HG03159 (cell line): ENCODE measurements at regions not wholly inside any gene's neighbourhood (a gene's known extent, or its start where the extent isn't known, plus 50 kb on each side); places are given as distances from the start of the nearest gene placed in this dataset.
A peak's percentile ranks its signal among the peaks of the same experiment; 100 is the strongest.
"Not testable (repeated sequence)": the region's sequence is repeated elsewhere in the genome, so short reads cannot be mapped to it uniquely, and the experiment has no call there.

Experiments used
- ATAC-seq: cut with Tn5 transposase; IDR thresholded peaks from one replicate; pipeline ENCODE4 v1.9.1; 2021; ENCODE audit warnings: mild to moderate bottlenecking, moderate library complexity; ENCODE audit not compliant: unreplicated experiment

DNA sequence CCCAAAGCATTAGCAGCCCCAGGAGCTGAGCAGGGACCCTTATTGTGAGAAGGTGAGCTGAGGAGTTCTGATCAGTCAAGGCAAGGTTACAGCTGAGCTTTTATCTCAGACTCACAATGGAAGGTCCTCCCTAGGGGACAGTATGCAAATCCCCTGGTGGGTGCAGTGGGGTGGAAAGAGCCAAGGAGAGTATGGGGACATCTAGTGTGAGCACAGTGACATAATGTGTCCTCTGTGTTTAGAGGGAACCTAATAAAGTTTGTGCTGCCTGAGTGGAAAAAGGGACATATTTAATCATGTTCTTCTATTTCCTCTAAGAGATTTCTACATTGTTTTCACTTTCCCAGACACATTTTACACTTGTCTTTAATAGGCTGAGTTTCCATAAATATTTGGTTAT, 438.0 kb downstream of the RPIA start:
- not testable (repeated sequence) for ATAC-seq

- ATAC-seq = not testable (repeated sequence)
These were observed 439.3 kb downstream of the RPIA start for GRCh38 chr2:89130665-89131308.

DNA sequence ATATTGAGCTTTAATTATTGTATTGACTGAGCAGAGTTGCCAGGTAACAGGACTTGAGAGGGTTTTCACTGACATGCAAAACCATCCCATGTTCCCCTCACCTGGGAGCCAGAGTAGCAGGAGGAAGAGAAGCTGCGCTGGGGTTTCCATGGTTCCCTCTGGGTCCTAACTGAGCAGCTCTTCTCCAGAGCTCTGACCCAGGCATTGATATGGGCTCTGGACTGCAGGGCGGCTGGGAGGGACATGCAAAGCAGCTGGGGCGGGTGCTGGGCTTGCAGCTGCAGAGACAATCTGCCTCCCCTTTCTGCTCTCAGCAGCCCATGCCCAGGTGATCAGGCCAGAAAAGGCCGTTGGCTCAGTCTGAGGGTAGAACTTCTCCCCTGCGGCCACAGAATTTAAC, 451.5 kb downstream of the RPIA start:
- ATAC-seq = not testable (repeated sequence)

DNA sequence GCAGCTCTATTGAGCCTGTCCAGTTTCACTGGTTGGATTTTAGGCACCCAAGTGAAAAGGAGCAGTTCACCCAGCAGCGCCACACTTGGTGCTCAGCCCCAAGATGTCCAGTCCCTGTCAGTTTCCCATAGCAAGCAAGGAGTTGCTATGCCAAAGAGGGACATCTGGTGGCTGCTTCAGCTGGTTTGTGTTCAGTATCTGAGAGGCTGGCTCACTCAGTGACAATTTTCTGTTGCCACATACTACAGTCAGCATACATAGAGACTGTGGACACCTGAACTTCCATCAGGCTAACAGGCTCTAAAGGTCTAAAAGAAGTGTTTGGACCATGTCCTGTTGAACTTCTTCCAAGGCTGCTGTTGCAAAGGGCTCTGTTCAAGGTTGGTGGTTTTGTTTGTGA, 453.9 kb downstream of the RPIA start:
- ATAC-seq = not testable (repeated sequence)

DNA sequence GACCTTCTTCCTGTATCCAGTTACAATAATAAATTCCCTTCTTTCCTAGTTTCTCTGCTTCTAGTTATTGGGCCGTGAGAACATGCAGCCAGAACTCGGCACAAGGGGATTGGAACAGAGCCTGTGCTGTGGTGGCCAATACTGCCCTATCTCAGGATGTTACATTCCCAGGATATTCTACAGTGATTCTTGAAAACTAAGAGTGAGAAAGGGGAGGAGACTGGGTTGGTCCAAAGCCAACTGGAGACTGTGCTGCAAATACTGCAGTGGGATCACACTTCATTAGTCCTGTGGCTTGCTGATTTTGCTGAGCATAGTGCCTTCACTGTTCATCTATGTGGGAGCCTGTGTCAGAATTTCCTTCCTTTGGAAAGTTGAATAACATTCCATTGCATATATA, 456.8 kb downstream of the RPIA start:
- ATAC-seq = not testable (repeated sequence)

- not testable (repeated sequence) for ATAC-seq
These were observed 460.2 kb downstream of the RPIA start for GRCh38 chr2:89151699-89152098.

DNA sequence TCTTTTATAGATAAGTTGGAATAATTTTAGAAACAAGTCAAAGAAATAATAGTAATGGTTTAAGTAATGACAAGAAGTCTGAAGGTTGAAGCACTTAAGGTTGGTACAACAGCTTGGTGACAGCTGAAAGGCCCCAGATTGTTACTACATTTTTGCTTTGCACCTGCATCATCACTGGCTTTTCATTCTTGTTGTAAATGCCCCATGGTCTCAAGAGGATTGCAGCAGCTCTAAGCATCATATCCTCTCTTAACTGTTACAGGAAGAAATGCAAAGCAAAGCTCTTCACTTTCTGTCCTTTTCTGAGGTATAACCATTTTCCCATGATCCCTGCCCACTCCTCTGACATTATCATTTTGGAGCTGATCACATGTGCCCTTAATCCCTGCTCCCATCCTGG, 461.0 kb downstream of the RPIA start:
- ATAC-seq = not testable (repeated sequence)

DNA sequence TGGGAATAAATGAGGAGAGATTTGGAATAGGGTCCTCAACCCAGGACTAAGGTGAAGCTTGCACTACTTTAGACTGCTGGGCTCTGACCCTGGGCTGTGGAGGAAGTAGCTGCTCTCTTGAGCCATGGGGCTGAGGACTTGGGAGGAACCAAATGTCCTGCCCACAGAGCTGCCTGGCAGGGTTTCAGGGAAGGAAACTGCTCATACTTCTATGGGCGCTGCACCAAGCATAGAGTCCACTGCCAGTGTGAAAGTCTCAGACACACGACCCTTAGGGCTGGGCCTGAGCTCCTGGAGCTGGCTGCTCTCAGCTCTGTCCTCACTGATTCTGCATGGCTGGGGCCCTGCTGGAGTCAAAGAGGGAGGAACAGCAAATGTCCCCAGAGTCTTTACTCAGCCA, 461.7 kb downstream of the RPIA start:
- not testable (repeated sequence) for ATAC-seq

- not testable (repeated sequence) for ATAC-seq
These were observed 462.8 kb downstream of the RPIA start for GRCh38 chr2:89154247-89154682.

DNA sequence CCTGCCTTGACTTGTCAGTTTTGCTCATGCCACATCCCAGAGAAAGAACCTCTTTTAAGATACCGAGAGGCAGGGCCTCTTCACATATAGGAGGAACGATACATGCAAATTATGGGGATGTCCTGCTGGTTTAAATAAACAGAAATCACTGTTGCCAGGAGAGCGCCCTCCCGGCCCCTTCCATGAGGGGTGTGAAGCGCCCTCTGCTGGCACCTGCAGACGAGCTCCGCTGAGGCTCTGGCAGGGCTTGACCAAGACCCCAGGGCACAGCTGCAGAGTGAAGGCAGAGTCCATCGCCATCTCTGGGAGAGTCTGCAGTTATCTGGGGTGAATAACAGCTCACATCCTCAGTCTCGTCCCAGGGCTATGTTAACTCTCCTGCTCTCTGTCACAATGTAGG, 468.8 kb downstream of the RPIA start:
- peak; percentile 79 for ATAC-seq

DNA sequence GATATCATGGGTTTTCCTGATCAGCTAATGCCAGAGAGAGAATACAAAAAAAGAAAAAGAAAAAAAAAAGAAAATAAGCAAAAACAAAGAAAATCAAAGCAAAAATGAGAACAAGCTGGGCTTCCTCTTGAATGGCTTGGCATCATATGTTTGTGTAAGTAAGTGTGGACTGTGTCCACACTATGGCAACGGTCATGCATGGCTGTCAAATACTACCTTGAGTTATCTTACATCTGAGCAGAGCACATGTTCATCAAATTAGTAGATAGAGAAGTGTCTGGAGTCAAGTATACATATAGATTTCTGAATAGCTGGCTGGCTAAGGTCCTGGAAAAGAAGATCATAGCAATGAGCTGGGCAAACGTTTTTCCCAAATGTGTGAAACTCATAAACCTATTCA, 470.2 kb downstream of the RPIA start:
- not testable (repeated sequence) for ATAC-seq

GRCh38 chr2:89170506-89171173, 479.2 kb downstream of the RPIA start:
- not testable (repeated sequence) for ATAC-seq

GRCh38 chr2:89171174-89171519, 479.7 kb downstream of the RPIA start:
- ATAC-seq = not testable (repeated sequence)

DNA sequence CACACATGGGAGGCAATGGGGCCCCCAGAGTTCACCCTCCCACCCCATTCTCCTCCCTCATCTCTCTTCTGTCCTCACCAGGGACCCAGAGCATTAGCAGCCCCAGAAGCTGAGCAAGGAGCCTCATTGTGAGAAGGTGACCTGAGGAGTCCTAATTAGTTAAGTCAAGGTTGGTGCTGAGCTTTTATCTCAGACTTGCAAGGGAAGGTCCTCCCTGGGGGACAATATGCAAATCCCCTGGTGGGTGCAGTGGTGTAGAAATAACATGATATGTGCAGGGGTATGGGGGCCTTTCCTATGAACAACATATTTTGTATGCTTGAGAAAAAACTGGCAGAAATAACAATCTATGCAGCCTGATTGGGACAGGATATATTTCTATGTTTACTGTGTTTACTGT, 485.5 kb downstream of the RPIA start:
- ATAC-seq = not testable (repeated sequence)

DNA sequence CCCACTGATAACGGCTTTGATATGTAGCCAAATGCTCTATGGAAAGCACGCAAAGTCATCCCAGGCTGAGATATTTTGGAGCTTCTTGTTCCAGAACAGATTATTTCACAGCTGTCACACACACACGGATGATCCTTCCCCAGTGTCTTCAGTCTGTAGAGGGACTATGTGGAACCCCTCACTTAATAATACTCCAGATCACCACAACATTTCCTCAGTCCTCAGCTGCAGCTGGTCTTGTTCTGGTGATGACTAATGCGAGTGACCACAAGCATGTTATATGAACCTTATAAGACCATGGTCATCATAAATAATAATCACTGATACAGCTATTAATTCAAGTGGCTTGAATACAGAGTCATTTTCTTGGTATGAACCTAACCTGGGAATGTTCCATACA, 490.7 kb downstream of the RPIA start:
- ATAC-seq = not testable (repeated sequence)

GRCh38 chr2:89184746-89185145, 493.3 kb downstream of the RPIA start:
- ATAC-seq = not testable (repeated sequence)

GRCh38 chr2:89195636-89196251, 504.3 kb downstream of the RPIA start:
- not testable (repeated sequence) for ATAC-seq

DNA sequence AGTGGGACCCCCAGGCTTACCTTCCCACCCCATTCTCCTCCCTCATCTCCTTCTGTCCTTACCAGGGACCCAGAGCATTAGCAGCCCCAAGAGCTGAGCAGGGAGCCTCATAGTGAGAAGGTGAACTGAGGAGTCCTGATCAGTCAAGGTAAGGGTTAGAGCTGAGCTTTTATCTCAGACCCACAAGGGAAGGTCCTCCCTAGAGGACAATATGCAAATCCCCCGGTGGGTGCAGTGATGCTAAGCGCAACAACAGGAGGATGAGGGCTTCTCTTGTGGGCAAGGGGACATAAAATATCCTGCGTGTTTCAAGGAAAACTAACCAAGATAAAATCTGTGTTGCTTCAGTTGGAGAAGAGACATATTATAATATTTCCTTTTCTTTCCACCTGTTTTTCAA, 505.2 kb downstream of the RPIA start:
- not testable (repeated sequence) for ATAC-seq

DNA sequence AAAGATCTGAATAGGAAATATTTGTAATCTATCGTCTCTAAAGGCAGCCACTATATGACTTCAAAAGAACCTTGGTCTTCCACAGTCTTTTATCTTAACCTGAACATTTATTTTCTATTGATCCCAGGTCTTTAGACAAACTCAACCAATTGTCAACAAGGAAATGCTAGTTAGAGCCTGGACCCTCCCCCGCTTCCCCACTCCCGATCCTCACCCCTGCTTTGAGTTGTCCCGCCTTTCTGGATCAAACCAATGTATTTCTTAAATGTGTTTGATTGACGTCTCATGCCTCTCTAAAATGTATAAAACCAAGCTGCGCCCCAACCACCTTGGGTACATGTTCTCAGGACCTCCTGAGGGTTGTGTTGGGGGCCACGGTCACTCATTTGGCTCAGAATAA, 506.6 kb downstream of the RPIA start:
- ATAC-seq = not testable (repeated sequence)

DNA sequence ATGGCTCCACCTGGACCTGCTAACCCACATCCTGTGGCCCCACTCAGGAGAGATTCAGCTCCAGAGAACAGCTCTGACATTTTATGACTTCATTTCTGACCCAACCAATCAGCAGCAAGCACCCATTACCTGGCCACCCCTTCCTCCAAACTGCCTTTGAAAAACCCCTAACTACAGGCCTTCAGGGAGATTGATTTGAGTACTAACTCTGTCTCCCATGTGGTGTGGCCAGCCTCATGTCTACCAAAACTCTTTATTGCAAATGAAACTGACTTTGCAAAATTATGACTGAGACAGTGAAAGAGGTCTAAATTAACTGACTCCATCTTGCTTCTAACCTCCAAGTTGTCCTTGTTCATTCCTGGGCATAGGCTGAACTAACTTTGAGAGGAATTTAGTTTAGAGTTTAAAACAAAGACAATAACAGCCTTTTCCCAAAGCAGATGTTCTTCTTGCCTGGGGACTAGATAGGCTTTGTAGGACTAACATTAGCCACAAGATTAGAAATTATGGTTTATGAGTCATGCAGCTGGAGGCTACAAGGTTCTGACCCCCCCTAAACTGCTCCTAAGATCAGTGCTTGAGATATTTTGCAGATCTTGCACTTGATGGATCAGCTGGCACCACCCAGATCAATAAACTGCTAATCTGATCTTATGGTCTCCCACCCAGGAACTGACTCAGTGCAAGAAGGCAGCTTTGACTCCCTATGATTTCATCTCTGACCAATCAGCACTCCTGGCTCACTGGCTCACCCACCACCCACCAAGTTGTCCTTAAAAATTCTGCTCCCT, 508.2 kb downstream of the RPIA start:
- ATAC-seq = not testable (repeated sequence)

DNA sequence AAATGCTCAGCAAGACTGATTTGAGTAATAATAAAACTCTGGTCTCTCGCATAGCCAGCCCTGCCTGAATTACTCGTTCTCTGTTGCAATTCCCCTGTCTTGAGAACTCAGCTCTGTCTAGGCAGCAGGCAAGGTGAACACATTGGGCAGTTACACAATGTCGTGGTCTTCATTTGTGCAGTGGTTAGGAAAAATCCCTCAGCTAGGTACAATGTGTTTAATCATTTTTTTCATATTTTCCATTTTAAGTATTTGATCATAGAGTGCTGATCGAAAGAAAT, 508.7 kb downstream of the RPIA start:
- not testable (repeated sequence) for ATAC-seq
